HFFc6 (cell line): ENCODE measurements at regions not wholly inside any gene's neighbourhood (a gene's known extent, or its start where the extent isn't known, plus 50 kb on each side); places are given as distances from the start of the nearest gene placed in this dataset.

Source experiments
- DNase-seq: peaks from one replicate; pipeline ENCODE4 v3.0.0-alpha.2; 2018
- H3K27ac Mint-ChIP-seq: 2 replicates; pipeline ENCODE4 v1.8.0; 2020; ENCODE audit warnings: mild to moderate bottlenecking, mixed read lengths
- H3K27me3 Mint-ChIP-seq: 2 replicates; pipeline ENCODE4 v1.8.0; 2021; ENCODE audit warnings: mild to moderate bottlenecking, moderate library complexity, mixed read lengths; ENCODE audit not compliant: insufficient read depth
- H3K36me3 Mint-ChIP-seq: 2 replicates; pipeline ENCODE4 v1.8.0; 2021; ENCODE audit warnings: low read depth, mixed read lengths
- H3K4me1 Mint-ChIP-seq: 2 replicates; pipeline ENCODE4 v1.8.0; 2020; ENCODE audit warnings: low read depth, mixed read lengths
- H3K4me3 Mint-ChIP-seq: 2 replicates; pipeline ENCODE4 v1.8.0; 2020; ENCODE audit warnings: mild to moderate bottlenecking, moderate library complexity, mixed read lengths
- H3K9me3 Mint-ChIP-seq: 2 replicates; pipeline ENCODE4 v1.8.0; 2020; ENCODE audit warnings: mild to moderate bottlenecking, mixed read lengths
- TF ChIP-seq, protein P1 (sequence below): fragments of 200-600 bp; sonication (generic); IDR thresholded peaks from 2 replicates; pipeline ENCODE4 v1.5.0; 2021; ENCODE audit warnings: antibody characterized with exemption, mild to moderate bottlenecking

DNA sequence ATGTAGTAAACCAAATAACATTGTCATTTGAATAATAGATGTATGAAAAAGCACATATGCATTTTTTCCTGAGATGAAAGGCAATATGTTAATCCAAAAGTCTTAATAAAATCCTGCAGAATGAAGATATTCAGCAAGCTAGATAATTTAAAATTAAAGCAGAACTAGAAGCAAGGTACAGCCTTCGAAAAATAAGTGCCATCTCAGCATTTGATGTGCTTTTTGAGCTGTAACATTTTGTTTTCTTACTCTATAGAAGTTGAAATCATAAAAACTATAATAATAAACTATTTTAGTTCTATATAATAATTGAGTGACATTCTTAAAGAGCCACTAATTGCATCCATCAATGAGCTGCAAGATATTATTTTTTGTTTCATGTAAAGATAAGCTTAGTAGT lies 410.4 kb upstream of the TRAM1L1 start:
- TF ChIP-seq, protein P1, sequence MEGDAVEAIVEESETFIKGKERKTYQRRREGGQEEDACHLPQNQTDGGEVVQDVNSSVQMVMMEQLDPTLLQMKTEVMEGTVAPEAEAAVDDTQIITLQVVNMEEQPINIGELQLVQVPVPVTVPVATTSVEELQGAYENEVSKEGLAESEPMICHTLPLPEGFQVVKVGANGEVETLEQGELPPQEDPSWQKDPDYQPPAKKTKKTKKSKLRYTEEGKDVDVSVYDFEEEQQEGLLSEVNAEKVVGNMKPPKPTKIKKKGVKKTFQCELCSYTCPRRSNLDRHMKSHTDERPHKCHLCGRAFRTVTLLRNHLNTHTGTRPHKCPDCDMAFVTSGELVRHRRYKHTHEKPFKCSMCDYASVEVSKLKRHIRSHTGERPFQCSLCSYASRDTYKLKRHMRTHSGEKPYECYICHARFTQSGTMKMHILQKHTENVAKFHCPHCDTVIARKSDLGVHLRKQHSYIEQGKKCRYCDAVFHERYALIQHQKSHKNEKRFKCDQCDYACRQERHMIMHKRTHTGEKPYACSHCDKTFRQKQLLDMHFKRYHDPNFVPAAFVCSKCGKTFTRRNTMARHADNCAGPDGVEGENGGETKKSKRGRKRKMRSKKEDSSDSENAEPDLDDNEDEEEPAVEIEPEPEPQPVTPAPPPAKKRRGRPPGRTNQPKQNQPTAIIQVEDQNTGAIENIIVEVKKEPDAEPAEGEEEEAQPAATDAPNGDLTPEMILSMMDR: no peak
- Mint-ChIP-seq H3K9me3 (peaks cover 9% of the 10 kb centered on the region; the same call in 1 of the 2 replicates), H3K4me1 (no peaks in the 10 kb centered on the region), H3K4me3 (no peak overlapping the region), H3K27ac (no peak overlapping the region), H3K36me3 (no peaks in the 10 kb centered on the region), H3K27me3 (no peaks in the 10 kb centered on the region)
- DNase-seq: no peak

DNA sequence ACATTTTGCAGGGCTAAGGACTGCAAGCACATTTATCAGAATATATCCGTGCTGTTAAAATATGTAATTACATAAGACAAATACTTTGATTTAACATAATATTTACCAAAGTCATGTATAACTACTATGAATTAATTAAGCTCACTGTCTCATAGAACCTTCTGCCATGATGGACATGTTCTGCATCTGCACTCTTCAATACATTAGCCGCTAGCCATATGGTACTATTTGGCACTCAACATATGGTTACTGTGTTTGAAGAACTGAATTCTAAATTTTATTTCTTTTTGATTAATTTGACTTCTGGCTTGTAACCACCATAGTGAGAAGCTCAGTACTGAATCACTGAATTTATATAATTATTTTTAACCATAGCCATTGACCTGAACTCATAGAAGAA lies 427.0 kb upstream of the TRAM1L1 start:
- no peak overlapping the region for H3K4me3 Mint-ChIP-seq
- H3K4me1 Mint-ChIP-seq: no peaks in the 10 kb centered on the region
- no peak for DNase-seq
- no peaks in the 10 kb centered on the region for H3K36me3 Mint-ChIP-seq
- TF ChIP-seq, protein P1: no peak
- no peaks in the 10 kb centered on the region for H3K27me3 Mint-ChIP-seq
- H3K9me3 Mint-ChIP-seq: peaks cover 35% of the 10 kb centered on the region
- no peak overlapping the region for H3K27ac Mint-ChIP-seq

GRCh38 chr4:117514391-117515175 lies 429.2 kb upstream of the TRAM1L1 start:
- H3K27me3 Mint-ChIP-seq: no peaks in the 10 kb centered on the region
- H3K36me3 Mint-ChIP-seq: no peaks in the 10 kb centered on the region
- H3K9me3 Mint-ChIP-seq: peaks cover 45% of the 10 kb centered on the region
- H3K4me1 Mint-ChIP-seq: no peaks in the 10 kb centered on the region
- H3K4me3 Mint-ChIP-seq: no peak overlapping the region
- TF ChIP-seq, protein P1: no peak
- no peak overlapping the region for H3K27ac Mint-ChIP-seq
- no peak for DNase-seq

GRCh38 chr4:117515921-117516320 lies 430.5 kb upstream of the TRAM1L1 start:
- no peak overlapping the region for H3K4me3 Mint-ChIP-seq
- H3K9me3 Mint-ChIP-seq: peaks cover 52% of the 10 kb centered on the region
- no peaks in the 10 kb centered on the region for H3K27me3 Mint-ChIP-seq
- H3K36me3 Mint-ChIP-seq: no peaks in the 10 kb centered on the region
- DNase-seq: no peak
- no peak overlapping the region for H3K27ac Mint-ChIP-seq
- TF ChIP-seq, protein P1: no peak
- no peaks in the 10 kb centered on the region for H3K4me1 Mint-ChIP-seq

DNA sequence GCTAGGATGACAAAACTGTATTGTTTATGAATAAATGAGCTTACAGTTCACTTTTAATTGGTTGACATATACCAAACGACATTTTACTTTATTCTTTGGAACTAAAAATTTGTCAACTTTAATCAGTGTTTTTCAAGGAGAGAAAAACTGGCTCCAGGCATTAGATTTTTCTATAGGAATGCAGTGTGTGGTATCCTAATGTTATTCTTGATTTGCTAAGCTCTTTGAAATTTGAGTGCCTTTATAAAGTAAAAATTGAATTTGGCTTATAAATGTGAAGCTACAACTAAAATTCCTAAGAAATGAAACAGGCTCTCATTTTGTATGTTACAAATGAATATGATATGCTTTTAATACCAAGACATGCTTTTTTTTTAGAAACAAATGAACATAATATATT lies 442.2 kb upstream of the TRAM1L1 start:
- H3K27me3 Mint-ChIP-seq: no peaks in the 10 kb centered on the region
- no peak overlapping the region for H3K27ac Mint-ChIP-seq
- TF ChIP-seq, protein P1: no peak
- DNase-seq: no peak
- no peaks in the 10 kb centered on the region for H3K4me1 Mint-ChIP-seq
- H3K4me3 Mint-ChIP-seq: no peak overlapping the region
- H3K9me3 Mint-ChIP-seq: peaks cover 24% of the 10 kb centered on the region
- peaks cover 3% of the 10 kb centered on the region; the same call in 1 of the 2 replicates for H3K36me3 Mint-ChIP-seq
